HG03095 (cell line): ENCODE measurements at regions not wholly inside any gene's neighbourhood (a gene's known extent, or its start where the extent isn't known, plus 50 kb on each side); places are given as distances from the start of the nearest gene placed in this dataset.

Experiments
- ATAC-seq: cut with Tn5 transposase; IDR thresholded peaks from one replicate; pipeline ENCODE4 v1.9.1; 2021; ENCODE audit warnings: moderate library complexity; ENCODE audit not compliant: unreplicated experiment

GRCh38 chr2:104040771-104041170 is 813.1 kb upstream of the POU3F3 start:
- no peak for ATAC-seq

GRCh38 chr2:104041351-104041750 is 812.6 kb upstream of the POU3F3 start:
- ATAC-seq, result no peak

GRCh38 chr2:104043864-104044263 is 810.1 kb upstream of the POU3F3 start:
- no peak for ATAC-seq

GRCh38 chr2:104045071-104045470 is 808.8 kb upstream of the POU3F3 start:
- ATAC-seq, result no peak

- ATAC-seq, result no peak
Observed at GRCh38 chr2:104046466-104046865, 807.4 kb upstream of the POU3F3 start.

- ATAC-seq, result no peak
Observed at GRCh38 chr2:104047516-104047915, 806.4 kb upstream of the POU3F3 start.

GRCh38 chr2:104049438-104049837 is 804.5 kb upstream of the POU3F3 start:
- no peak for ATAC-seq

- ATAC-seq, result no peak
Observed at GRCh38 chr2:104049981-104050380, 803.9 kb upstream of the POU3F3 start.

- no peak for ATAC-seq
Observed at GRCh38 chr2:104050656-104051242, 803.2 kb upstream of the POU3F3 start.

- no peak for ATAC-seq
Observed at GRCh38 chr2:104051766-104052165, 802.1 kb upstream of the POU3F3 start.

- ATAC-seq, result no peak
Observed at GRCh38 chr2:104052356-104052755, 801.6 kb upstream of the POU3F3 start.

GRCh38 chr2:104056451-104056850 is 797.5 kb upstream of the POU3F3 start:
- ATAC-seq, result no peak

- no peak for ATAC-seq
Observed at GRCh38 chr2:104068665-104069064, 785.2 kb upstream of the POU3F3 start.

- ATAC-seq, result no peak
Observed at GRCh38 chr2:104077573-104077972, 776.3 kb upstream of the POU3F3 start.

GRCh38 chr2:104078431-104079157 is 775.3 kb upstream of the POU3F3 start:
- ATAC-seq, result no peak

GRCh38 chr2:104088745-104089144 is 765.2 kb upstream of the POU3F3 start:
- no peak for ATAC-seq

- no peak for ATAC-seq
Observed at GRCh38 chr2:104090407-104090806, 763.5 kb upstream of the POU3F3 start.

GRCh38 chr2:104091894-104092293 is 762.0 kb upstream of the POU3F3 start:
- no peak for ATAC-seq

GRCh38 chr2:104092886-104093285 is 761.0 kb upstream of the POU3F3 start:
- no peak for ATAC-seq

GRCh38 chr2:104102615-104103014 is 751.3 kb upstream of the POU3F3 start:
- ATAC-seq, result no peak

- no peak for ATAC-seq
Observed at GRCh38 chr2:104109356-104109755, 744.6 kb upstream of the POU3F3 start.

GRCh38 chr2:104118889-104119288 is 735.0 kb upstream of the POU3F3 start:
- ATAC-seq, result no peak

- no peak for ATAC-seq
Observed at GRCh38 chr2:104120171-104120570, 733.7 kb upstream of the POU3F3 start.
